NCI-H128 (cell line): ENCODE measurements at regions not wholly inside any gene's neighbourhood (a gene's known extent, or its start where the extent isn't known, plus 50 kb on each side); places are given as distances from the start of the nearest gene placed in this dataset.

Source experiments
- DNase-seq: peaks from one replicate; lab custom pipeline; 2025; ENCODE audit not compliant: unreplicated experiment; lab: John Stamatoyannopoulos, UW

- no peak for DNase-seq
These were observed 59.7 kb upstream of the TCF20 start for GRCh38 chr22:42330170-42330569.

DNA sequence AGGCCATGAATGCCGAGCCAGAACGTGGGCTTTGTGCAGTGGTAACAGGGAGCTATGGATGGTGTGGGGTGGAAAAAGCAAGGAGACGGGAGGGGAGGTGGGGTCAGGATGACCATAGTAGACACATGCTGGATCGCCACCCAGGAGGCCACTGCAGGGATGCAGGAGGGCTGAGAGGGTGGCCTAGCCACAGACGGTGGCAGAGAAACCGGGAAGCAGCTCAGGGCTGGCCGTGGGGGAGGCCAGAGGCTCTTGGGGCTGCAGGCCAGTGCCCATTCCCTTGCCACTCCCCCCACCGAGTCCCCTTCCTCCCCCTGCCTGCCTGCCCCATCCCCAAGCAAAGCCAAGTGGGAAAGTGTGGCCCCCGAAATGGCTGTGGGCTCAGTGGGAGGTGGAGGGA lies 59.1 kb upstream of the TCF20 start:
- no peak for DNase-seq

- no peak for DNase-seq
These were observed 58.3 kb upstream of the TCF20 start for GRCh38 chr22:42328784-42329145.

DNA sequence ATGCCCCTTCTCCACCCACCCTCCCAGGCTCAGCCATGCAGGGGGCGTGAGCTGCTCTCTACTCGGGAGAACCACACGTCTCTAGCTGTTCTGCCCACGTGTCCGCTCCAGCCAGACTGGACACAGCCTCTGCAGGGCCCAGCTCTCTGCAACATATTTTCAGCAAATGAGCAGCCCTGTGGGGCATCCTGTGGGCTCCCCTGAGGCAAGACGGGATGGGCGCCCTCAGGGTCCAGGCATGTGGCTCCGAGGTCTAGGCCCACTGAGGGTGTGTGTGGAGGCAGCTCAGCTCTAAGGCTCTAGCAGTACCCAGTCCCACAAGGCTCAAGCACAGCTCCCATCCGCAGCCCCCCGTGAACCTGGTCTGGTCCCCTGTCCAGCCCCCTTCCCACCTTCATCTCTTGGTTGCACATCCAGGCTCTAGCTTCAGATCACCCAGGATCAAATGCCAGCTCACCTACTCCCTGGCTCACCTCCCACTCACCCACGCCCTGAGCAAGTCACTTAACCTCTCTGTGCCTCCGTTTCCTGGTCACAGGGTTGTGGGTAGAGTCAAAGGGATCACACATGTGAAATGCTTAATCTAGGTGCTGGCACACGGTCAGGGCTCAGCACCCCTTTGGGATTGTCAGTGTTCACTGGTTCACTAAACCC lies 57.8 kb upstream of the TCF20 start:
- no peak for DNase-seq

GRCh38 chr22:42327462-42328129 lies 57.1 kb upstream of the TCF20 start:
- no peak for DNase-seq

DNA sequence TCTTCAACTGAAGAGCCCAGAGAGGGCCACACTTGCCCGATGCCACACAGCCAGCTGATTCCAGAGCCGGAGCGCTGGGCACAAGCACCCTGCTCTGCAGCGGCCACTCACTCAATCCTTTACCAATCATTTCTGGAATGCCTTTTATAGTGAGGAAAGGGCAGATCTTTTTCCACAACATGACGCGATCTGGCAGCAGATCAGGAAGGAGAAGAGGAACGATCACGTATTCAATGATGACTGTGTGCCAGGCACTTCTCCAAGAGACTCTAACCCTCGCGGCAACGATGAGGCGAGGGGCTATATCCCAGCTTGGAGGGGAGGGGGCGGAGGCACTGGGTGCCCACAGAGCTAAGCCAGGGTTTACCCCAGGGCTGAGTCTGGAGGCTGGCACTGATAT lies 56.3 kb upstream of the TCF20 start:
- no peak for DNase-seq

DNA sequence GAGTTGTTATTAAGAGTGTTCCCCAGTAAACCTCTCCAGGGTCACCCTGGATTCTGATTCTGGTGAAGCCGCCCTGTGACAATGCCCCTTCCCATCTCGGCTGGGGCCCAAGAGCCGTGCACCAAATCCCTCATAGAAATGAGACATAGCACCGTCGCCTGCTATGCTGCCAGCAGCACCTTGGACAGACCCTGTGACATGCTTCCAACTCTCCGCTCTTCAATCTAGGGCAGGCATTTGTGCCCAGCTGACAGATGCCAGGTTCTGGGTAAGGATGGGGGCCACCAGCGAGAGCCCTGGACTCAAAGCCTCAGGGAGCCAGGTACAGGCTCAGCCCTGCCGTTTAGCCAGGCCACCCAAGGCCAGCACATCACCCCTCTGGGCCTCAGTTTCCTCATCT lies 55.8 kb upstream of the TCF20 start:
- DNase-seq = no peak

DNA sequence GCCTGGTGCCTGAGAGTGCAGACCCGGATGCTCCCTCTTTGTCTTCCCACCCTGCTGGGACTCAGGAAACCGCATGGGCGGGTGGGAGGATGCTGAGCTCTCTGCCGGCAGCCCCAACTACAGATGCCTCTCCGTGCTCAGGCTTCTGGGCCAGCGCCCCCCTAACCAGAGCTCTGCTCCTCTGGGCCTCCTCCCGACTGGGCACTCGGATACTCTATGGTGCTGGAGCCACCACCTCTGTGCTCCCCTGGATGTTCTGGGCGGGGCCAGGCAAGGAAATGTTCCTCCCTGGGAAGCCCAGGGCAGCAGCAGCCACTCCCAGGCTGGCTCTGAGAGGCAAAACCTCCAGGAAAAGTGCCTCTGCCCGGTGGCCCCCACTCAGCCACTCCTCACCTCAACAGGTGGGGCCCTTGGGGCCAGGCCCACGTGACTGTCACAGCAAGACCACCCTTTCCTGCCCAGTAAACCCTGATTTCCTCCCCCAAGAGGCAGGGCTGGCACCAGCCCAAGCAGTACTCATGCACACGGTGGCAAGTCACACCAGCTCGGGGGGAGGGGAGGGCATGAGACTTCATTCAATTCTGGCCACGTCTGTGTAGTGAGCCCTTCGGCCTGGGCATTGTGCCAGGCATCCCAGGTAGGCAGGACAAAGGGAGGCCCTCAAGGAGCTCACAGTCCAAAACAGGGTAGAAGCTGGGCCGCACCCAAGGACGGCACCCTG lies 54.7 kb upstream of the TCF20 start:
- no peak for DNase-seq

DNA sequence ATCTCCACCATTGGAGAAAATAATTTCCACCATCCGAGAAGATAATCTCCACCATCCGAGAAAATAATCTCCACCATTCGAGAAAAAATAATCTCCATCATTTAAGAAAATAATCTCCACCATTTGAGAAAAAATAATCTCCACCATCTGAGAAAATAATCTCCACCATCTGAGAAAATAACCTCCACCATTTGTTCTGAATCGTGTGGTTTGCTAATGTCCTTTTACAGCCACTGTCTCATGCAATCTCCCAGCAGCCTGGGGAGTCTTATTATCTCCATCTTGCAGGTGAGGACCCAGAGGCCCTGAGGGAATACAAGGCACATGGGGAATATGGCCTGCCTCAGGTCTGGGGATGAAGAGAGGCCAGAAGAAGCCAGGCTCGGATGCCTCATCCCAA lies 54.1 kb upstream of the TCF20 start:
- DNase-seq = no peak

DNA sequence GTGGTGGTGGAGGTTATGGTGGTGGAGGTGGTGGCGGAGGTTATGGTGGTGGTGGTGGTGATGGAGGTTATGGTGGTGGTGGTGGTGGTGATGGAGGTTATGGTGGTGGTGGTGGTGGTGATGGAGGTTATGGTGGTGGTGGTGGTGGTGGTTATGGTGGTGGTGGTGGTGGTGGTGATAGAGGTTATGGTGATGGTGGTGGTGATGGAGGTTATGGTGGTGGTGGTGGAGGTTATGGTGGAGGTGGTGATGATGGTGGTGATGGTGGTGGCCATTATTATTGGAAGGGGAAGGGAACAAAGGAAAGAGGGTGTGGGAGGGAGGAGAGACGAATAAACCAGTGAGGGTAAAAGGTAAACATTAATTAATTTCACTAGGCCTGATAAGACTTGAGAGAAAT lies 53.5 kb upstream of the TCF20 start:
- DNase-seq = no peak

DNA sequence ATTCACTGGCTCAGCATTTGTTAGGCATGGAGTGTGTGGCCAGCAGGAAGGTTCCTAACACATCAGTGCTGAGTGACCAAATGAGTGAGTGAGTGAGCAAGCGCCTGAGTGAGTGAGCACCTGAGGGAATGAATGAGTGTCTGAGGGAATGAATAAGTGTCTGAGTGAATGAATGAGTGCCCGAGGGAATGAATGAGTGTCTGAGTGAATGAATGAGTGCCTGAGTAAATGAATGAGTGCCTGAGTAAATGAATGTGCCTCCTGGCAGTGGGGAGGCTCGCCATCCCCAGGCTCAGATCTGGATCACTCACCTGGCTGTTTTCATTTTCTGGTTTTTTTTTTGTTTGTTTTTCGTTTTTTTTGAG lies 52.1 kb upstream of the TCF20 start:
- no peak for DNase-seq

DNA sequence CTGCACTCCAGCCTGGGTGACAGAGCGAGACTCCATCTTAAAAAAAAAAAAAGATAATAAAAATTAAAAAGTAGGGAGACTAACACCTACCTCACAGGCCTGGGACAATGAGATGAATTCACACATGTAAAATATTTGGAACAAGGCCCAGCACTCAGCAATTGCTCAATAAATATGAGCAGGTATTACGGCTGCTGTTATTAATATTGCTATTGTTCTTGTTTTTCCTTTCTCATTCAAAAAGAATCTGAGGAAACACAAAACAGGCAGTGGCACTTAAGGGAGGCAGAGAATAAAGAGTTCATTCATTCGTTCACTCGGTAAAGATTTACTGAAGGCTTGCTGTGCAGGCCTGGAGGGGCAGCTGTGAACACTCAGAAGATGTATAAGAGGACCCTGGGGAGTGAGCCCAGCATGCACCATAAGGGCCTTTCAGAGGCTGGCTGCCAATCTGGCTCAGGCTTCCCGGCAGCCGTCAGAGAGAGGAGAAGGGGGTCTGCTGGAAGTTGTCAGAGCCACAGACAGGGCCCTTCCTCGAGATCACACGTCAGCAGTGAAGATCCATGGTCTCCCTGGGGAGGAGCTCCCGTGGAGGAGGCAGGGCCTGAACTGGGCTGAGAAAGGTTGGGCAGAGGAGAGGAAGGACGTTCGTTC lies 51.6 kb upstream of the TCF20 start:
- DNase-seq = peak; percentile 43

- no peak for DNase-seq
These were observed 50.3 kb upstream of the TCF20 start for GRCh38 chr22:42320443-42321416.
